NT2/D1 (cell line): ENCODE measurements at regions not wholly inside any gene's neighbourhood (a gene's known extent, or its start where the extent isn't known, plus 50 kb on each side); places are given as distances from the start of the nearest gene placed in this dataset.
"Not testable (repeated sequence)": the region's sequence is repeated elsewhere in the genome, so short reads cannot be mapped to it uniquely, and the experiment has no call there.

Experiments used
- DNase-seq: peaks from one replicate; pipeline ENCODE4 v3.0.0-alpha.2; 2011; ENCODE audit warnings: low read depth, low spot score
- H3K27me3 ChIP-seq: 2 replicates; pipeline ENCODE4 v1.6.0; 2011; ENCODE audit warnings: mild to moderate bottlenecking; ENCODE audit not compliant: insufficient read length, insufficient read depth
- H3K36me3 ChIP-seq: 2 replicates; pipeline ENCODE4 v1.6.1; 2011; ENCODE audit warnings: mild to moderate bottlenecking, low read length, mixed read lengths; ENCODE audit not compliant: insufficient read depth, insufficient read length
- H3K4me1 ChIP-seq: 2 replicates; pipeline ENCODE4 v1.5.1; 2011; ENCODE audit not compliant: insufficient read depth, insufficient read length
- H3K4me3 ChIP-seq: 2 replicates; pipeline ENCODE4 v1.5.1; 2011; ENCODE audit warnings: low read depth; ENCODE audit not compliant: insufficient read length
- H3K9ac ChIP-seq: 2 replicates; pipeline ENCODE4 v1.6.0; 2011; ENCODE audit warnings: low read depth; ENCODE audit not compliant: insufficient read length
- H3K9me3 ChIP-seq: 2 replicates; pipeline ENCODE4 v1.5.1; 2011; ENCODE audit warnings: mild to moderate bottlenecking, low read length; ENCODE audit not compliant: insufficient read depth
- SUZ12 ChIP-seq: IDR thresholded peaks from 2 replicates; pipeline ENCODE4 v1.6.1; 2011; ENCODE audit not compliant: insufficient read length, insufficient read depth; ENCODE audit errors: extremely low read depth
- YY1 ChIP-seq: IDR thresholded peaks from 2 replicates; pipeline ENCODE4 v1.6.1; 2011; ENCODE audit not compliant: insufficient read length, insufficient read depth
- ZNF274 ChIP-seq: IDR thresholded peaks from 2 replicates; pipeline ENCODE4 v1.6.1; 2011; ENCODE audit warnings: mild to moderate bottlenecking, low read depth, low read length

- H3K27me3 ChIP-seq: no peaks in the 10 kb centered on the region
- no peak for TF ChIP-seq ZNF274
- TF ChIP-seq SUZ12: no peak
- TF ChIP-seq YY1: no peak
- no peak overlapping the region for H3K9ac ChIP-seq
- H3K36me3 ChIP-seq: no peaks in the 10 kb centered on the region
- H3K4me3 ChIP-seq: no peak overlapping the region
- DNase-seq: no peak
- H3K4me1 ChIP-seq: no peaks in the 10 kb centered on the region
- no peaks in the 10 kb centered on the region for H3K9me3 ChIP-seq
These were observed 507.2 kb downstream of the LTN1 start for GRCh38 chr21:28485301-28486022.

GRCh38 chr21:28483301-28484035 is 509.2 kb downstream of the LTN1 start:
- H3K9me3 ChIP-seq: no peaks in the 10 kb centered on the region; the same call in 1 of the 2 replicates
- H3K9ac ChIP-seq: no peak overlapping the region
- H3K27me3 ChIP-seq: no peaks in the 10 kb centered on the region
- no peak for TF ChIP-seq YY1
- TF ChIP-seq SUZ12: no peak
- no peaks in the 10 kb centered on the region for H3K36me3 ChIP-seq
- H3K4me3 ChIP-seq: no peak overlapping the region
- no peak for DNase-seq
- no peaks in the 10 kb centered on the region for H3K4me1 ChIP-seq

- H3K4me1 ChIP-seq: no peaks in the 10 kb centered on the region
- H3K9me3 ChIP-seq: peaks cover 4% of the 10 kb centered on the region; the same call in 1 of the 2 replicates
- no peak for DNase-seq
- H3K4me3 ChIP-seq: no peak overlapping the region
- TF ChIP-seq YY1: no peak
- no peak for TF ChIP-seq SUZ12
- TF ChIP-seq ZNF274: no peak
- no peaks in the 10 kb centered on the region for H3K27me3 ChIP-seq
- H3K9ac ChIP-seq: no peak overlapping the region
- no peaks in the 10 kb centered on the region for H3K36me3 ChIP-seq
These were observed 510.0 kb downstream of the LTN1 start for GRCh38 chr21:28482657-28483056.

GRCh38 chr21:28480470-28480869 is 512.2 kb downstream of the LTN1 start:
- Histone ChIP-seq H3K27me3 (no peaks in the 10 kb centered on the region), H3K4me3 (no peak overlapping the region), H3K36me3 (no peaks in the 10 kb centered on the region), H3K4me1 (no peaks in the 10 kb centered on the region), H3K9ac (no peak overlapping the region), H3K9me3 (peaks cover 8% of the 10 kb centered on the region; the same call in 1 of the 2 replicates)
- no peak for TF ChIP-seq ZNF274
- no peak for TF ChIP-seq YY1
- no peak for TF ChIP-seq SUZ12
- DNase-seq: no peak

GRCh38 chr21:28473530-28474220 is 519.0 kb downstream of the LTN1 start:
- no peak for DNase-seq
- Histone ChIP-seq H3K4me3 (no peak overlapping the region), H3K27me3 (no peaks in the 10 kb centered on the region), H3K9me3 (peaks cover 8% of the 10 kb centered on the region; the same call in 1 of the 2 replicates), H3K36me3 (no peaks in the 10 kb centered on the region), H3K4me1 (no peaks in the 10 kb centered on the region), H3K9ac (no peak overlapping the region)
- TF ChIP-seq ZNF274 (no peak), SUZ12 (no peak), YY1 (no peak)

- DNase-seq, H3K36me3 ChIP-seq, H3K4me3 ChIP-seq, H3K4me1 ChIP-seq, H3K9me3 ChIP-seq, H3K27me3 ChIP-seq, H3K9ac ChIP-seq: not testable (repeated sequence)
These were observed 520.1 kb downstream of the LTN1 start for GRCh38 chr21:28472543-28472942.

- no peak overlapping the region for H3K9ac ChIP-seq
- H3K4me3 ChIP-seq: no peak overlapping the region
- no peaks in the 10 kb centered on the region for H3K4me1 ChIP-seq
- H3K9me3 ChIP-seq: no peaks in the 10 kb centered on the region
- no peaks in the 10 kb centered on the region for H3K36me3 ChIP-seq
- no peak for TF ChIP-seq YY1
- TF ChIP-seq SUZ12: no peak
- TF ChIP-seq ZNF274: no peak
- DNase-seq: no peak
- H3K27me3 ChIP-seq: no peaks in the 10 kb centered on the region
These were observed 527.7 kb downstream of the LTN1 start for GRCh38 chr21:28464988-28465387.
